HS-27A (cell line): ENCODE measurements at regions not wholly inside any gene's neighbourhood (a gene's known extent, or its start where the extent isn't known, plus 50 kb on each side); places are given as distances from the start of the nearest gene placed in this dataset.

ENCODE experiments used
- DNase-seq: peaks from one replicate; pipeline ENCODE4 v3.0.0-alpha.2; 2012; ENCODE audit warnings: low read depth, missing footprints

DNA sequence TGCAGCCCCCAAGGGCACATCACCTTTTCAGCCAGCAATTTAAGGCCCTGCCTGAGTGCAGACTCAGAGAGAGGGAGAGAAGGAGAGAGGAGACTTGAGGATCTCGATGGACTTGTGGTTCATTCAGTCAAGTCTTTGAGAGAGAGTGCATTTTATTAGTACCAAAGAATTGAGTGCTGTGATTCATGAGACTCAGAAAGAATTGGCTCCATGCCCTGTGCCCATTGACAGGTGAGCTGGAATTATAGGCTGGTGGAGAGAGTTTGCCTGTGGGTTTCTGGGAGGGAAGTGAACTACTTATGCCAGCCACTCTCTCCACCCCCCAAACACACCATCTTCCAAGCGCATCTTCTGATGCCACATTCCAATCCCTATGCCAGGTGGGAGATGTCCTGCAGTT, 236.8 kb downstream of the MN1 start:
- no peak for DNase-seq

DNA sequence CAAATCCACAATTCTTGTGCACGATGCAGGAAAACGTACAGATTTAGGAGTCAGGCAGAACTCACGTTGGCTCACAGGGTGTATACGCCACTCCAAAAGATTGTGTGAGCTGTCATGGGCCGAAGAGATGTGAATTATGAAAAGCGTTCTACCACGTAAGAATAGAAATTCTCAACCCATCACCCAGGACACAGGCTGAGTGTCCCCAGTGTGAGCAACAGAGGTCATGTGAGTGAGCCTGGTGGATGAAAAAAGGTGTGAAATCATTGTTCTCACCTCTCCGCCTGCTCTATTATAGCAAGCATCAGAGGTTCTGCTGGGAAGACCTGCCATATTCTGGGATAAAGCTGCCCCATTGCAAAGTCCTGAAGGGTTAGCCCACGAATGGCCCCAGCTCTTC, 235.0 kb downstream of the MN1 start:
- DNase-seq, result no peak

DNA sequence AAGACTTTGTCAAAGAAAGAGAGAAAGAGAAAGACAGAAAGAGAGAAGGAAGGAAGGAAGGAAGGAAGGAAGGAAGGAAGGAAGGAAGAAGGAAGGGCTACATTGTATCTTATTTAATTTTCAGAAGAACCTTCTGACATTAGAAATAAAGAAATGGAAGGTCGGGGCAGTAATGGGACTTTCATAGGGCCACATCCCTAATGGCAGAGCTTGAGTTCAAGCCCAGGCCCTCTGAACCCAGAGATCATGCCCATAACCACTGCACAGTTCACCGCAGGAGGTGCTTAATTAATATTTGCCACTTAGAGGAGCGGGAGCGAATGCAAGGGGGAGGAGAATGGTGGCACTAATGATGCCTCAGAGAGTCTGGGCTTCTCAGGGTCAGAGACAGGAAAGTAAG, 233.3 kb downstream of the MN1 start:
- DNase-seq, result no peak

DNA sequence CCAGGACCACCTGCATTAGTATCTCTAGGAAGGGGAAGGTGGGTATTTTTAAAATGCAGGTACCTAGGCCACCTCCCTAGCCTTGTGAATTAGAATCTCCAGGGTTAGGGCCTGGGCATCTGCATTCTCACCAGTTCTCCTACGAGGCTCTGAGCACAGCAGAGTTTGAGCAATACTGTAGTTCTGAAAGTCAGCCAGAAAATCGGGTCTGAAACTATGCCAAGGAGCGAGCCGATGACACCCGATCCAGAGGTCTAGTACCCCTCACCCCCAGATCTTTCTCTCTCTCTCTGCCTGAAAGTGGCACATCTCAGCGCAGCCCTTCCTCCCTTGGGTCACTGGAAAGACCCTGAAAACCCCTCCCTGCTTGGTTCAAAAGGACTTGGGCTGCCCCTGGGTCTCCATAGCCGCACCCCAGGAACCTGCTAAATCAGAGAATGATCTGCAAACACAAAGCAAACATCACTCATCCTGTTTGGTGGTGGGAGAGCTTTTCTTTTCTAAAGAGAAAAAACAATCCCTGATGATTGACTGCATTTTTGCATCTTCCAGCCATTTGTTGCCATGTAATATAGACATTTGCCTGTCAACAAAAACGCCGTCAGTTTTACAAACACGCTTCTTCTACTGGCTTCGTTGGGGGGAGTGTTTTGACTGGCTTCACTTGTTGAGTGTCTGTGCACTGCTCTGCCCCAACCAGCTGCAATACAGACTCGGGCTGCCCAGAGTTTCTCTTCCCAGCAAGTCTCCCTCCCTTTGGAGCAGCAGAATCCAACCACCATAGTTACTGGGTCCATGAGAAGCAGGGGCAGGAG, 229.9 kb downstream of the MN1 start:
- no peak for DNase-seq

DNA sequence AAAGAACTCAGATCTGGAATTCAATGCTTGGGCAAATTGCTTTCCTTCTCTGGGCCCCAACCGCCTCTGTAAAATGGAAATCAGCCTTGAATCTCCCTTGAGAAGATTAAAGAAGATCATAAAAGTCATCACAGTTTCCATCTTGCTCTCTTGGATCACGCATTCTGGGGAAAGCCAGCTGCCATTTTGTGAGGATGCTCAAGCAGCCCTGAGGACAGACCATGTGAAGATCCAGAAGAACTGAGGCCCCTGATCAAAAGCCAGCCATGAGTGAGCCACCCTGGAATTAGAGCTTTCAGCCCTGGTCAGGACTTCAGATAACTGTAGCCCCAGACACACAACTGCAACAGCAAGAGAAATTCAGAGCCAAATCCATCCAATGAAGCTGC, 229.3 kb downstream of the MN1 start:
- no peak for DNase-seq

DNA sequence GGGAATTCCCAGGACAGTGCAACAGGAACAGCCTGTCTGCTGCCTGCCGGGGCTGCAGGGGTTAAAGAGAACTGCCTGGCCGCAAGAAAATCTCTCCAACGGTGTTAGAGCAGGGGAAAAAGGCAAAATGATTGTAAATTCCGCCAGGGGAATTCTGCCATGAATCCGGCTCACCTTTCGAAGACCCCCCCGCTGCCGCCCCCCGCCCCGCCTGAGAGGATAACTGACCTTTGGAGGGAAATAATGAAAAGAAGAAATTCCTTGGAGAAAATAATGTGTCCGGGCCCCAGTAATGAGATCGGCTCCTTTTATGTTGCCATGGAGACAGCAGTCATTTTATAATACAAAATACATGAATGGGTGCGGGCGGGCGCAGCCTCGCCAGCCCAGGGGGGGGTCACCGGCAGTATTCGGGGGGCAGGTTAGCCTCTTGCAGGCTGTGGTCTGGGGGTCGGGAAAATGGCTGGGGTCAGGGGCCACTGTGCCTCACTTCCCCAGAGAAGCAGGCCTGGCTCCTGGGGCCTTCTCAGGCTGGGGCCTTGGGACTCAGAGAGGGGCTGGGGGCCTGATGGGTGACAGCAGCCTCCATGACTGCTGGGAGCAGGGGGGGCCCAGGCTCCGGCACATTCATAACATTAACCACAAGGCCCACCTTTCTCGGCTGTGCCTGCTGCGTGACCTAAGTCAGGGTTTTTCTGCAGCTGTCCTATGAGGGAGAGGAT, 228.1 kb downstream of the MN1 start:
- no peak for DNase-seq

DNA sequence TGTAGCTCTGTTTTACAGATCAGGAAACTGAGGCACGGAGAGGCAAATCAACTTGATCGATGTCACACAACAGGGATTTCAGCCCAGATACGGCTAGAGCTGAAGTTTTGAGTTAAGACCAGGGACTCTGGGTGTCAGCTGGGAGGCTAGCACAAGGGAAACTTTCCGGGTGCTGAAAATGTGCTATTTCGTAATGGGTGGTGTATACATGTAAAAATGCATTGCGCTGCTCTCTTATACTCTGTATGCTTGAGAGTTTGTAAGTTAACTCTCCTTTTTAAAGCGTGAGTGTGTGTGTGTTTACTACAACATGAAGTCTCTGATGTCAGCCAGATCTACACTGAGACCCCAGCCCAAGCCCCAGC, 227.6 kb downstream of the MN1 start:
- no peak for DNase-seq

DNA sequence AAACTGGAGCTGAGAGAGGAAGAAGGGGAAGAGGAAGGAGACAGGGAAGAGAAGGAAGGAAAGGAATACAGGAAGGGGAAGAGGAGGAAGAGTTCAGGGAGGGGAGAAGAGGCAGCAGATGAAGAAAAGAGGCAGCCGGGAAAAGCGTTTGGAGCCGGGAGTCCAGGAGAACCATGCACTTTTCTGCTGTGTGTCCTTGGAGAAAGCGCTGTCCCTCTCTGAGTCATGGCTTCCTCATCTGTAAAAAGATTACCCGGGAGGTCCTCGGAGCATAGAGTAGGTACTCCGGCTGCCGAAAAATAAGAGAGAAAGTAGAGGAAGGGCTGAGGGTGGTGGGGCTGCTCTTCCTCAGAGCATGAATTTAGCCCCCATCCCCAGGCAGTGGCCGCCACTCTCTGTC, 226.9 kb downstream of the MN1 start:
- no peak for DNase-seq

DNA sequence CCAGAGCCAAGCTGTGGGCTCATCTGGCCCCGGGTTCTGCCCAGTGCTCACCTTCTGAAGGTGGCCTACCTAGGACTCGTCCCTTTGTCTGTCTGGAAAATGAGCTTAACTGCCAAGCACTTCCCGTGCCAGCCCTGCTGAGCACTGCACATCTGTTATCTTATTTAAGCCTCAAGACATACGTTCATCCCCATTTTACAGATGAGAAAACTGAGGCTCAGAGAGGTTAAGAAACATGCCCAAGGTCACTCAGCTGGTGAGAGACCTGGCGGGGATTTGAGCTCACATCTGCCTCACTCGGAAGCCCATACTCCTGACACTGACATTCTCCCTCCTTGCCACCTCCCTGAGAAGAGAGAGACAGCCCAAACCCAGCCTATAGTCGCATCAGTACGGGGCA, 226.2 kb downstream of the MN1 start:
- no peak for DNase-seq

DNA sequence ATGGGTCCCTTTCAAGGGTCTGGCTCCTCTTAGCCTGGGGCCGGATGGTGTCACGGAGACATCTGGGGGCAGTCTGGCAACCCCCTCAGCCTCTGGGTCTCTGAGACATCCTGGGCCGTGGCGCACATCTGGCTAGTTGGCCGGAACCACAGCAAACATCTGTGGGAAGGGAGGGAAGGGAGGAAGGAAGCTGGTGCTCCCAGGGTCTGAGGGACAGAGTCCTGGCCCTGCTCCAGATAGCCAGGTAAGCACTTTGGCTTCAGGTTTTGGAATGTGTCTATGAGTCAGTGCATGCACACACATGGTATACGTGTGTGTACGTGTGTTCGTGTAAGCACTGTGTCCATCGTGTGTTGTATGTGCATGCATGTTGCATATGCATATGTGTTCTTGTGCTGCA, 225.1 kb downstream of the MN1 start:
- DNase-seq, result no peak

DNA sequence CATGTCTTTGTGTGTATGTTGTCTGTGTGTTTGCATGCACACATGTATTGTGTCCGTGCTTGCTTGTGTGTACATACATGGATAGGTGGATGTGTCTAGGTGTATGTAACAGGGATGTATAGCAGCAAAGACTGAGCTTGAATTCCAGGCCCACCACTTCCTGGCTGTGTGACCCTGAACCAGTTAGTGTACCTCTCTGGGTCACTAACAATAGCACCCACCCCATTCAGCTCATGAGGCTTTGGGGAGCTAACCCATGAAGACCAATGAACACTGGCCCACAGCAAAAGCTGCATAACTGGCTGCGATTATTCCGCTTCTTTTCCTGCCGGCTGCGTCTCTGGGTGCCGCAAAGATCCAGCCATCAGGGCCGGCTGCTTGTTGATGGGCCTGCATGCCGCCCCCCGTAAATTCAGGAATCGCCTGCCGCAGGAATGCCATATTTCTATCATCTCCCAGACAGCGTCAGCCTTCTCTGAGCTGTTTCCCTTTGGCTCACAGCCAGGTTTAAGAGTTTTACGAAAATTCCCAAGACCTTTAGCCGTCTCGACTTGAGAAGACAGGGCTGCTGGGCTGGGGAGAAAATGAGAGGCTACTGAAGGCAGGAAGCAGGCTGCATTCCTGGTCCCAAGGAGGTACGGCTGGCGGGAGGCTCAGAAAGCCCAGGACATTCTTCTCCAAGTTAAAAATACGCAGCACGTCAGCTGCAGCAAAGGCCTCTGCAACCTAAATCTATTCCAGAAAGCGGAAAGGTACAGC, 224.6 kb downstream of the MN1 start:
- no peak for DNase-seq

DNA sequence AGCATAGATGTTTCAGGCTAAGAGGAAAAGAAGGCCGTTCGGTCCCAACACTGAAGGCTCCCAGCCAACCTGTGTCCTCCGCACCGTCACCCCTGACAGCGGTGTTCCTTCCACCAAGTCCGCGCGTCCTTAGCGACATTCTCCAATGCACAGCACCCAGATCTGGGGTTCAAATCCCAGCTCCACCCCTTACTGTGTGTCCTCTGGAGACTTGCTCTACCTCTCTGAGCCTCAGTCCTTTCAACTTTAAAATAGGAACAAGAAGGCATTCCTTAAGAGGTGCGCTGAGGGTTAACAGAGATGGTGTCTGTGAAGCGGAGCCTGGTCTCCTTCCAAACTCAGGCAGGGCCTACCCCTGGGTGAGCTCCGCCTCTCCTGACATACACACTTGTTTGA, 224.0 kb downstream of the MN1 start:
- DNase-seq, result no peak

DNA sequence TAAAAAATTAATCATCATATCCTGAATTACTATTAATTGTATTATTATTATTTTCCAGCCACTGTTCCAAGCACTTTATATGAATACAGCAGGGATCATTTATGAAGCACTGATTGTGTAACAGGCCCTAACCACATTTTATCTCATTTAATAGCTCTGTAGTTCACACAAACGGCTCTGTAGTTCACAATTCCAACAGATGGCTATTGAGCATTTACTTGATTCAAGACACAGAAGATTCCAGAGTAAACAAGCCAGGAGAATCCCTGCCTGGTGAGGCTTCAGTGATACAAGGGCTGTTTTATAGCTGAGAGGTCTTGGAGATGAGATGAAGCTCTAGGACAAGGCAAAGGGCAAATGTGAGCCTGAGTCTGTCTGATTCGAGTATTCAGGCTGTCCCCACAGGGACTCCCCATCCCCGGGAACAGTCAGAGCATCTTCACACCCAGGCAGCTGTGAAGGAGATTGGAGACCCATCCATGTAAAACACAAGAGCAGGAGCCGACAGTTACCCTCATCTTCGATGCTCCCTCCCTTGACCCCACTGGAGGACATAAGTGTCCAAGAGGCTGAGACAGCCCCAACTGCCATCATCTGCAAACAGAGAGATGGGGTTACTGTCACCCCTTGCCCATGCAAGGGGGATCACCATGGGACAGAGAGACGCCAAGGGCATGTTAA, 222.5 kb downstream of the MN1 start:
- DNase-seq, result no peak

DNA sequence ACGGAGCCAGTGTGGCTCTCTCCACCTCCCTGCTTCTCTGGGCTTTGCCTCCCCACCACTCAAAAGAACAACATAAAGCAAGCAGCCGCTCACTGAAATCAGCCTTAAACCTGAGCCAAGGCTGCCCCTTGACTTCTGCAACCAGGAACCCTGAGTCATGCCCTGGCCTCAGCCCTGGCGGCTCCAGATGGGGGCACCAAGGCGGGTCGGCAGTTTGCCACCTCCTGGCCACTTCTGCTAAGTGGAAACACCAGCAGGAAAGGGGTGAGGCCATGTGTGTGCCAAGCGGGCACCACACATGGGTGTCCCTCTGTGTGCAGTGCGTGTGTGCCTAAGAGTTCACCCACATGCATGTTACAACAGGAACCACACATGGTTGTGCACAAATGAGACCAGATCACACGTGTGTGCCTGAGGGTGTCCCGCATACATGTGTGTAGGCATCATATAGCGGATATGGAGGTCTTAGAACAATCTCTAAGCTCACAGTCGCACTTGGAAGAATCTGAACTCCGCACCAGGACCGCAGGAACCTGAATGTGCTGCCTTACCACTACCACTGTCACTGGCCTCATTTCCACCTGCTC, 221.2 kb downstream of the MN1 start:
- DNase-seq, result no peak

DNA sequence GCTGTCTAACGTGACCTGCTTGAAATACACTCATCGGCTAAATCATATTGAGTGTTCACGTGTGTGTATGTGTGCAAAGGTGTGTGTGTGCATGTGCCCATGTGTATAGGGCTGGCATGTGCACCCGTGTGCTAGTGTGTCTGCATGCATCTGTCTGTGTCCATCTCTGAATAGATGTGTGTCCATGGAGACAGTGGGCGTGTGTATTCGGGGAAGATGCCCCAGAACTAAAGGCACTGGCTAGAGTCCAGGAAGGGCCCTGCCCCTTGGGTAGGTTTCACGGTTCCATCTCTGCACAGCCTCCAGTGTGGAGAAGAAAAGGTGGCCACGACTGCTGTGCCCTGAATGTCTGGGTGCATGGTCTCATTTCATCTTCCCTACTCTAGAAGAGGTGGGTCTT, 220.3 kb downstream of the MN1 start:
- DNase-seq, result no peak

DNA sequence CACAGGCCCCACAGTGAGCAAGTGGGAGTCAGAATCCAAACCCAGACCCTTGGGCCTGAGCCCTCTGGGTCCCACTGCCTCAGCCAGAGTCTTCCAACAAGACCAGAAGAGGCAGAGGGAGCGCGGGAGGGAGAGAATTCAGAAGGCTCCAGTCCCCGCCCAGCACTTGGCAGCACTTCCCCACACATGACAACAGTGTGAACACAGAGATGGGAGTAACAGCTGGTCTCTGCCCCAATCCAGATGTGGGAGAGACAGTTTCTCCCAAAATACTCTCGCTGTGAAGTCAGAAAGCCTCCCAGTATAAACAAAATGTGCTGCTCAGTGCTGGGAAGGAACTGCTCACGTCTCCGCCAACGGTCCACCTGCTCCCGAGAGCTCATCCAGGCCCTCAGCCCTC, 219.9 kb downstream of the MN1 start:
- no peak for DNase-seq

DNA sequence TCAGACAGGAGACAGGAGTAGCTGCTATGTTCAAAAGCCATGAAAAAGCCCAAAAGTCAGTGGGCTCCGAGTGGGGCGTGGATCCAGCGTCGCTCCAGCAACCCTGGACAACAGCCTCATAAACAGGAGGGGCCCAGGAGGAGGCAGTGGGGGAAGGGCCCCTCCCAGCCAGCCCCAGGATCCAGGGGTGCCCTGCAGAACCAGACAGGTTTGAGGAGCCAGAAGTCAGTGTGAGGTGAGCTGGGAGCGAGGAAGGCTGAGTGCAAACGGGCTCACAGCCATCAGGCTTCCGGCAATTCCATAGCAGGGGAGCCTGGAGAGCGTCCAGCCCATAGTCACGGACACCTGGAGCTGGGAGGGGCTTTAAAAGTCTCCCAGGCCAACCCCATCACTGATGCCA, 217.7 kb downstream of the MN1 start:
- DNase-seq, result no peak

DNA sequence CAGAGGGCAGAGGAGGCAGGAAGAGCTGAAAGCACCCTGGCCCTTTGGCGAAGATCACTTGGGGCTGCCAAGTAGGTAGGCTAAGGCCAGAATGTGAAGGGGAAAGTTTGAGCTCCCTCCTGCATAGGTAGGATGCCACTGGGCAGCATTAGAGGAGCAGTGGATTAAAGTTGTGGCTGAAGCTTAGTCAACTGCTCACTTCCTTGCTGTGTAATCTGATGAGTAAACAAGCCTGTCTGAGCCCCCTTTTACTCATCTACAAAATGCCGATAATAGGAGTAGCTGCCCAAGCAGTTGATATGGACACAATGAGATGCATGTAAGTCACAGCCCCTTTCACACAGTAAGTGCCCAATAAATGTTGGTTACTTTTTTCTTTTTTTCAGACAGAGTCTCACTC, 216.4 kb downstream of the MN1 start:
- no peak for DNase-seq

DNA sequence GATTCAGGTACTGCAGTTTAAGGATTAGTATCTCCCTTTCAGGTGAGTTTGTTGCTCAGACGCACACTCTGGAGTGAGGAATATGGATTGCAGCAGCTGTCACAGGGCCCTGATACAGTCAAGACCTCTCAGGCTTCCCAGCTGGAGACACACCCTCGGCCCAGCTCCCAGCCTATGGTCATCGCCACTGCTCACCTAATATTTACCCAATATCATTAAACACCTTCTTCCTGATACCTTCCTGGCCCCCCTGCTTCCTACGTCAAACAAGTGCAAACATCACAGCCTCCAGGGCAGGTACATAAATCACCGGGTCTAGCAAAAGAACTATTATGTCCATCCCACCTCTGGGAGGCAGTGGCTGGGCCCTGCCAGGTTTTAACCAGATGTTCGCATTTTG, 213.3 kb downstream of the MN1 start:
- no peak for DNase-seq

DNA sequence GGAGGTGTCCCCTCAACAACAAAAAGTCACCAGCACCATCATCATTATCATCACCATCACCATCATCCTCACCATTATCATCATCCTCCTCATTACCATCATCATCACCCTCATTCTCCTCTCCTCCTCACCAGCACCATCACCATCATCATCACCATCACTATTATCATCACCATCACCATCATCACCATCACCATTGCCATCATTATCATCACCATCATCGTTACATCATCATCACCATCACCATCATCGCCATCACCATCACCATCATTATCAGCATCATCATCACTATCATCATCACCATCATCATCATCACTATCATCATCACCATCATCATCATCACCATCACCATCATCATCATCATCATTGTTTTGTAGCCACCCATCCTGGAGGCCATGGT, 212.6 kb downstream of the MN1 start:
- DNase-seq, result no peak

DNA sequence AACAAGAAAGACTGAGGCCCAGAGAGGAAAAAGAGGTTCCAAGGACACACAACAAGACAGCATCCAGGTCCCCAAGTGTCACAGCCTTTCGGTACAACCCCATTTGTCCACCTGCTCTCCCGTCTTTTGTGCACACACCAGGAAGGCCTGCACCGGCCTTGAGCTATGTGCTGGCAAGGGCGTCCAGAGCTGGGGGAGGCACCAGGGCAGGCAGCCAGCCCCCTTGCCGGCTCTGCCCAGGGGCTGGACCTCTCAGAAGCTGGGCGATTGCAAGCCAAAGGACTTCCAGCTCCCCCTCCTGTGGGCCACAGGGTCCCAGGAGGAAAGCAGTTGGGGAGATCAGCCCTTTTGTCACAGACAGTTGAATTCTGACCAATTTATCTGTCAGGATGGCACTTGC, 210.5 kb downstream of the MN1 start:
- no peak for DNase-seq

DNA sequence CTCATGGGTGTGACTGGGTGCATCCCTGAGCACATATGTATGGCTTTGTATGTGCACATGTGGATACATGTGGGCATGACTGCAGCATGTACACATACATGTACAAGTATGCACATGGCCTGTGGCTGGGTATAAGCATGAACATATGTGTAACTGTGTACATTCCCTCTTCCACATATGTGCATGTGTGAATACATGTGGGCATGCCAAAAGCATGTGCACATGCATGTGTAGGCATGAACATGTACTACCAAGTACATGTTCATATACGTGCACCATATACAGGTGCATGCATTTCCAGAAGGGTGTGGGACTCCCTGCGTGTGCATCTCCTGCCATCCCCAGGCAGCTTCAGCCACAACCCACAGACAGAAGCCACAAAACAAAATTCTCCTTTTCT, 208.2 kb downstream of the MN1 start:
- no peak for DNase-seq
